Fibroblast of lung (primary cell): ENCODE measurements at regions not wholly inside any gene's neighbourhood (a gene's known extent, or its start where the extent isn't known, plus 50 kb on each side); places are given as distances from the start of the nearest gene placed in this dataset.

ENCODE experiments used
- DNase-seq, 2 donors: peaks; one replicate each; pipeline versions ENCODE4 v3.0.0 to v3.0.0-alpha.2; 2010; ENCODE audit warnings: low read depth in 2 of 2
- H2AFZ ChIP-seq: 2 replicates; pipeline ENCODE4 v1.5.1; 2012; ENCODE audit warnings: low read length, control low read depth, inconsistent platforms
- H3K27ac ChIP-seq: 2 replicates; pipeline ENCODE4 v1.5.1; 2011; ENCODE audit warnings: low read length, control low read depth; ENCODE audit not compliant: insufficient read depth
- H3K27me3 ChIP-seq: 2 replicates; pipeline ENCODE4 v1.5.1; 2011; ENCODE audit warnings: mild to moderate bottlenecking, low read length; ENCODE audit not compliant: control insufficient read depth, insufficient read depth
- H3K36me3 ChIP-seq: 2 replicates; pipeline ENCODE4 v1.5.1; 2011; ENCODE audit warnings: low read length; ENCODE audit not compliant: control insufficient read depth, insufficient read depth
- H3K4me1 ChIP-seq: 2 replicates; pipeline ENCODE4 v1.5.1; 2011; ENCODE audit warnings: low read length; ENCODE audit not compliant: control insufficient read depth, insufficient read depth; ENCODE audit errors: extremely low read depth
- H3K4me2 ChIP-seq: 2 replicates; pipeline ENCODE4 v1.5.1; 2011; ENCODE audit warnings: low read length, control low read depth; ENCODE audit not compliant: insufficient read depth; ENCODE audit errors: extremely low read depth
- H3K4me3 ChIP-seq, 4 experiments: fragments of 200-600 bp in 1 of 4; sonication (generic) in 1 of 4; replicated peaks in 1 of 4; 2 replicates each; pipeline ENCODE4 v1.5.1; 2011 to 2016; ENCODE audit warnings: low read length in 4 of 4, low read depth in 3 of 4, mild to moderate bottlenecking in 3 of 4, control low read depth in 2 of 4, inconsistent platforms in 1 of 4, mixed read lengths in 1 of 4; ENCODE audit not compliant: insufficient read depth in 1 of 4; ENCODE audit errors: control extremely low read depth in 1 of 4
- H3K79me2 ChIP-seq: 2 replicates; pipeline ENCODE4 v1.5.1; 2012; ENCODE audit warnings: mild to moderate bottlenecking, low read length, inconsistent platforms; ENCODE audit not compliant: control insufficient read depth, insufficient read depth
- H3K9ac ChIP-seq: 2 replicates; pipeline ENCODE4 v1.5.1; 2011; ENCODE audit warnings: mild to moderate bottlenecking, low read length, control low read depth; ENCODE audit not compliant: insufficient read depth
- H3K9me3 ChIP-seq: 2 replicates; pipeline ENCODE4 v1.5.1; 2012; ENCODE audit warnings: low read depth, low read length; ENCODE audit not compliant: control insufficient read depth, insufficient read depth
- H4K20me1 ChIP-seq: 2 replicates; pipeline ENCODE4 v1.5.1; 2011; ENCODE audit warnings: low read length; ENCODE audit not compliant: control insufficient read depth, insufficient read depth; ENCODE audit errors: extremely low read depth
- EZH2 ChIP-seq: IDR thresholded peaks from 2 replicates; pipeline ENCODE4 v1.5.1; 2012; ENCODE audit warnings: low read length, control low read depth, mild to moderate bottlenecking; ENCODE audit errors: missing control alignments
- TF ChIP-seq, protein P1 (sequence below), 2 donors: IDR thresholded peaks in 1 of 2; conservative IDR thresholded peaks in 1 of 2; 1 replicate in 1 of 2; 2 replicates in 1 of 2; pipeline ENCODE4 v1.5.1; 2011 to 2012; ENCODE audit warnings: low read length in 2 of 2, control low read depth in 1 of 2, inconsistent platforms in 1 of 2, low read depth in 1 of 2, mild to moderate bottlenecking in 1 of 2

DNA sequence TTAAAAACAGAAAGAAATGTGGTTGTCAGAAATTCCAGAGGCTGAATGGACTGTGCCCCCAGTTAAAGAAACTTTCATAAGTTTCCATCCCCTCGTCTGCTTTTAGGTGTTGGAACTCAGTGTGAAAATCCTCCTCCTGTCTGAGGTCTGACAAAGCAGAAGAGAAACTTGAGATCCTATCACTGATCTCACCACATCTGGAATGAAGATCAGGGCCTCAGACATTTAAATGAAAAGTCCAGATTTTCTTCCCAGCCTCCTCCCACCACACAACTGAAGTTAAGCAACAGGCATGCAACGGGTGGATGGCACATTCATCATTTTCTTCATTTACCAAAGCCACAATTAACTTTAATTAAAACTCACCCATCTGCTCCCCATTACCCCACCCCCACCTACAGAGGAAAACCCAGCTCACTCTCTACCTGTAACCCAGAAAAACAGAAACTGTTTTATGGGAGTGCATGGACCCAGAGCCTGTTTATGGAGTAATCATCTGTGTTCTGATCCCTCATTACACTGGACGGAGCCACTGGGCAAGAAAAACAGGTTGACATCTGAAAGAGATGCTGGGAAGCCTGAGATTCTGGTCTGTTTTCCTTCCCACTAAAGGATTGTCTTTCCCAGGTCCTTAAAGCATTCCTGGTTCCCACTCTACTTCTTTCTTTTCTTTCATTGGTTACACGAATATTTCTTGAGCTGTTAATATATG, 58.1 kb upstream of the HOPX start:
- H3K27me3 ChIP-seq, result no peaks in the 10 kb centered on the region
- no peaks in the 10 kb centered on the region for H3K9me3 ChIP-seq
- H3K4me2 ChIP-seq, result no peak overlapping the region
- TF ChIP-seq EZH2, result no peak
- TF ChIP-seq, protein P1, sequence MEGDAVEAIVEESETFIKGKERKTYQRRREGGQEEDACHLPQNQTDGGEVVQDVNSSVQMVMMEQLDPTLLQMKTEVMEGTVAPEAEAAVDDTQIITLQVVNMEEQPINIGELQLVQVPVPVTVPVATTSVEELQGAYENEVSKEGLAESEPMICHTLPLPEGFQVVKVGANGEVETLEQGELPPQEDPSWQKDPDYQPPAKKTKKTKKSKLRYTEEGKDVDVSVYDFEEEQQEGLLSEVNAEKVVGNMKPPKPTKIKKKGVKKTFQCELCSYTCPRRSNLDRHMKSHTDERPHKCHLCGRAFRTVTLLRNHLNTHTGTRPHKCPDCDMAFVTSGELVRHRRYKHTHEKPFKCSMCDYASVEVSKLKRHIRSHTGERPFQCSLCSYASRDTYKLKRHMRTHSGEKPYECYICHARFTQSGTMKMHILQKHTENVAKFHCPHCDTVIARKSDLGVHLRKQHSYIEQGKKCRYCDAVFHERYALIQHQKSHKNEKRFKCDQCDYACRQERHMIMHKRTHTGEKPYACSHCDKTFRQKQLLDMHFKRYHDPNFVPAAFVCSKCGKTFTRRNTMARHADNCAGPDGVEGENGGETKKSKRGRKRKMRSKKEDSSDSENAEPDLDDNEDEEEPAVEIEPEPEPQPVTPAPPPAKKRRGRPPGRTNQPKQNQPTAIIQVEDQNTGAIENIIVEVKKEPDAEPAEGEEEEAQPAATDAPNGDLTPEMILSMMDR (conservative IDR thresholded peaks at IDR 0.05 in 1 of 2, IDR thresholded peaks at IDR 0.05 in 1 of 2; ENCODE audit: low read depth in 1 of 2, low read length in 2 of 2), result no peak
- H3K4me3 ChIP-seq, result no peak overlapping the region
- H3K79me2 ChIP-seq, result no peaks in the 10 kb centered on the region
- H4K20me1 ChIP-seq, result no peaks in the 10 kb centered on the region
- H2AFZ ChIP-seq, result no peak overlapping the region
- peak in 1 of 2 donors; percentile 36 for DNase-seq
- no peaks in the 10 kb centered on the region for H3K4me1 ChIP-seq
- no peak overlapping the region for H3K27ac ChIP-seq
- H3K36me3 ChIP-seq, result no peaks in the 10 kb centered on the region
- H3K9ac ChIP-seq, result no peak overlapping the region

DNA sequence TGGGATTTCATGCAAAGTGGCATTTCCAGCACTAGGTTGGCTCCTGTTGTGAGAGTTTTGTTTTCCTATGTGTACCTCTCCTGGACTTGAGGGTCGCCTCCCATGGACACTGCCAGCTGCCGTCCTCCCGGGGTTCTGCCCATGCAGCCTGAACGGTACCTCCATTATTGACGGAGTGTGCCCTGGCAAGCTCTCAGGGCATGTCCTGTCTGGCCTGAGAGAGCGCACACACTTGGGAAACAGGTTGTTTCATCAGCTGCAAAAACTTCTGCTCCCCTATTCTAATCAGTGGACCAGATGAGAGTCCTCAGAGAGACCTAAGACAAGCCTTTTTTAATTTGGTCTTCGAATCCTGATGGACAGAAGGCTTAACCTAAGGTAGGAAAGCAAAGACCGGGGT, 56.6 kb upstream of the HOPX start:
- Histone ChIP-seq H3K9ac (no peak overlapping the region), H4K20me1 (no peaks in the 10 kb centered on the region), H3K27ac (no peak overlapping the region), H2AFZ (no peak overlapping the region), H3K79me2 (no peaks in the 10 kb centered on the region), H3K4me1 (no peaks in the 10 kb centered on the region), H3K36me3 (no peaks in the 10 kb centered on the region), H3K4me2 (no peak overlapping the region), H3K27me3 (no peaks in the 10 kb centered on the region), H3K9me3 (no peaks in the 10 kb centered on the region), H3K4me3 (no peak overlapping the region)
- no peak for DNase-seq
- TF ChIP-seq, protein P1 (conservative IDR thresholded peaks at IDR 0.05 in 1 of 2, IDR thresholded peaks at IDR 0.05 in 1 of 2; ENCODE audit: low read depth in 1 of 2, low read length in 2 of 2), result no peak
- TF ChIP-seq EZH2, result no peak

DNA sequence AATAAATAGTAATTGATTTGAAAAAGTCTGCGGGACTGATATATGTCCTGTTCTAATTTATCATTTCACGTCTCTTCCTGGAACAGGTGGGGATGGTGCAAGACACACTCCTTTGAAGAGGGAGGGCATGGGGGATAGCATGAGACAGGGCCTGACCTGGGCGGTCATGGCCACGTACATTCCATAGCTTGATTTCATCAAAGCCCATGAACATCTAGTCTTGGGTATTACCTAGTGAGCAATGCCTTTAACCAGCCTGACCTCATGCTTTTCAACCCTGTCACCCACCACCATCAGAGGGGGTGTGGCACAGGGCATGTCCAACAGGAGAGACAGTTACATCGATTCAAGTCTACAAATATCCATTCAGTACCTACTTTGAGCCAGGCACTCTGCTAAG, 52.3 kb upstream of the HOPX start:
- Histone ChIP-seq H3K9ac (no peak overlapping the region), H3K4me3 (no peak overlapping the region), H3K27me3 (no peaks in the 10 kb centered on the region), H3K27ac (no peak overlapping the region), H3K79me2 (no peaks in the 10 kb centered on the region), H3K4me1 (no peaks in the 10 kb centered on the region), H3K9me3 (no peaks in the 10 kb centered on the region), H3K4me2 (no peak overlapping the region), H4K20me1 (no peaks in the 10 kb centered on the region), H2AFZ (no peak overlapping the region), H3K36me3 (no peaks in the 10 kb centered on the region)
- no peak for TF ChIP-seq EZH2
- TF ChIP-seq, protein P1 (conservative IDR thresholded peaks at IDR 0.05 in 1 of 2, IDR thresholded peaks at IDR 0.05 in 1 of 2; ENCODE audit: low read depth in 1 of 2, low read length in 2 of 2), result no peak
- no peak for DNase-seq
